GM18511 (cell line): ENCODE measurements at regions not wholly inside any gene's neighbourhood (a gene's known extent, or its start where the extent isn't known, plus 50 kb on each side); places are given as distances from the start of the nearest gene placed in this dataset.

ENCODE experiments used
- ATAC-seq: cut with Tn5 transposase; IDR thresholded peaks from one replicate; pipeline ENCODE4 v1.9.1; 2021; ENCODE audit warnings: mild to moderate bottlenecking, moderate library complexity; ENCODE audit not compliant: unreplicated experiment

GRCh38 chr10:53749439-53749838 lies 976.9 kb upstream of the MBL2 start:
- ATAC-seq: no peak

- ATAC-seq: no peak
Measured at GRCh38 chr10:53748319-53748718, 975.7 kb upstream of the MBL2 start.

- no peak for ATAC-seq
Measured at GRCh38 chr10:53744746-53745145, 972.2 kb upstream of the MBL2 start.

- no peak for ATAC-seq
Measured at GRCh38 chr10:53744176-53744575, 971.6 kb upstream of the MBL2 start.

GRCh38 chr10:53737132-53737531 lies 964.5 kb upstream of the MBL2 start:
- no peak for ATAC-seq

- ATAC-seq: no peak
Measured at GRCh38 chr10:53726921-53727320, 954.3 kb upstream of the MBL2 start.

GRCh38 chr10:53724581-53724980 lies 952.0 kb upstream of the MBL2 start:
- no peak for ATAC-seq

- no peak for ATAC-seq
Measured at GRCh38 chr10:53719658-53720057, 947.1 kb upstream of the MBL2 start.

- no peak for ATAC-seq
Measured at GRCh38 chr10:53716156-53716555, 943.6 kb upstream of the MBL2 start.

- no peak for ATAC-seq
Measured at GRCh38 chr10:53713431-53713830, 940.8 kb upstream of the MBL2 start.

- ATAC-seq: no peak
Measured at GRCh38 chr10:53702489-53702888, 929.9 kb upstream of the MBL2 start.

GRCh38 chr10:53701213-53701612 lies 928.6 kb upstream of the MBL2 start:
- no peak for ATAC-seq

GRCh38 chr10:53700278-53700677 lies 927.7 kb upstream of the MBL2 start:
- ATAC-seq: no peak

- ATAC-seq: no peak
Measured at GRCh38 chr10:53699684-53700083, 927.1 kb upstream of the MBL2 start.

- no peak for ATAC-seq
Measured at GRCh38 chr10:53699231-53699630, 926.6 kb upstream of the MBL2 start.

- ATAC-seq: no peak
Measured at GRCh38 chr10:53697038-53697437, 924.5 kb upstream of the MBL2 start.

- ATAC-seq: no peak
Measured at GRCh38 chr10:53690524-53691240, 918.1 kb upstream of the MBL2 start.

GRCh38 chr10:53687800-53688199 lies 915.2 kb upstream of the MBL2 start:
- no peak for ATAC-seq

- no peak for ATAC-seq
Measured at GRCh38 chr10:53682885-53683284, 910.3 kb upstream of the MBL2 start.

- no peak for ATAC-seq
Measured at GRCh38 chr10:53682458-53682857, 909.9 kb upstream of the MBL2 start.

GRCh38 chr10:53679666-53680065 lies 907.1 kb upstream of the MBL2 start:
- ATAC-seq: no peak

GRCh38 chr10:53675177-53675576 lies 902.6 kb upstream of the MBL2 start:
- no peak for ATAC-seq

GRCh38 chr10:53667063-53667462 lies 894.5 kb upstream of the MBL2 start:
- no peak for ATAC-seq
